Endodermal cell (in vitro differentiated cells): ENCODE measurements at regions not wholly inside any gene's neighbourhood (a gene's known extent, or its start where the extent isn't known, plus 50 kb on each side); places are given as distances from the start of the nearest gene placed in this dataset.

Source experiments
- DNase-seq: peaks from one replicate; pipeline ENCODE4 v3.0.0-alpha.2; 2017
- H3K27ac ChIP-seq: 2 replicates; pipeline ENCODE4 v1.5.1; 2013; ENCODE audit warnings: mild to moderate bottlenecking, low read depth, low read length, moderate library complexity
- H3K27me3 ChIP-seq: 2 replicates; pipeline ENCODE4 v1.6.1; 2013; ENCODE audit warnings: mild to moderate bottlenecking, low read length, moderate library complexity; ENCODE audit not compliant: insufficient read depth, control insufficient read depth, poor library complexity, severe bottlenecking
- H3K36me3 ChIP-seq: 2 replicates; pipeline ENCODE4 v1.7.0; 2013; ENCODE audit warnings: mild to moderate bottlenecking, low read length, moderate library complexity; ENCODE audit not compliant: control insufficient read depth, insufficient read depth
- H3K4me1 ChIP-seq: one replicate; pipeline ENCODE4 v1.7.0; 2013; ENCODE audit warnings: low read length; ENCODE audit not compliant: control insufficient read depth, insufficient read depth
- H3K4me3 ChIP-seq: 2 replicates; pipeline ENCODE4 v1.5.1; 2013; ENCODE audit warnings: mild to moderate bottlenecking, low read length, moderate library complexity
- H3K9ac ChIP-seq: 2 replicates; pipeline ENCODE4 v1.6.1; 2013; ENCODE audit warnings: mild to moderate bottlenecking, low read length, moderate library complexity; ENCODE audit not compliant: poor library complexity, severe bottlenecking; ENCODE audit errors: extremely low read depth
- H3K9me3 ChIP-seq: 2 replicates; pipeline ENCODE4 v1.6.1; 2013; ENCODE audit warnings: mild to moderate bottlenecking, low read length, moderate library complexity; ENCODE audit not compliant: control insufficient read depth
- H3K27ac Mint-ChIP-seq: 2 replicates; pipeline ENCODE4 v1.8.0; 2020; ENCODE audit warnings: mixed read lengths
- H3K27me3 Mint-ChIP-seq: 2 replicates; pipeline ENCODE4 v1.8.0; 2021; ENCODE audit warnings: mild to moderate bottlenecking, mixed read lengths; ENCODE audit not compliant: insufficient read depth
- H3K36me3 Mint-ChIP-seq: 2 replicates; pipeline ENCODE4 v1.8.0; 2020; ENCODE audit warnings: low read depth, mixed read lengths
- H3K4me1 Mint-ChIP-seq: 2 replicates; pipeline ENCODE4 v1.8.0; 2020; ENCODE audit warnings: mixed read lengths
- H3K4me3 Mint-ChIP-seq: 2 replicates; pipeline ENCODE4 v1.8.0; 2020; ENCODE audit warnings: mild to moderate bottlenecking, moderate library complexity, mixed read lengths
- H3K9me3 Mint-ChIP-seq: 2 replicates; pipeline ENCODE4 v1.8.0; 2020; ENCODE audit warnings: mild to moderate bottlenecking, mixed read lengths
- WGBS, 2 experiments: methylation state at CpG; one replicate each; pipeline versions ENCODE4 v1.1.5 to v1.1.7; 2013; ENCODE audit warnings: missing lambda C conversion rate in 2 of 2, mixed read lengths in 1 of 2; ENCODE audit not compliant: insufficient coverage in 1 of 2, insufficient read length in 1 of 2; 5-methylcytosine and 5-hydroxymethylcytosine counted together
- TF ChIP-seq, protein P1 (sequence below): fragments of 200-600 bp; sonication (generic); conservative IDR thresholded peaks from 2 replicates; pipeline ENCODE4 v1.5.0; 2021; ENCODE audit warnings: antibody characterized with exemption, mild to moderate bottlenecking

DNA sequence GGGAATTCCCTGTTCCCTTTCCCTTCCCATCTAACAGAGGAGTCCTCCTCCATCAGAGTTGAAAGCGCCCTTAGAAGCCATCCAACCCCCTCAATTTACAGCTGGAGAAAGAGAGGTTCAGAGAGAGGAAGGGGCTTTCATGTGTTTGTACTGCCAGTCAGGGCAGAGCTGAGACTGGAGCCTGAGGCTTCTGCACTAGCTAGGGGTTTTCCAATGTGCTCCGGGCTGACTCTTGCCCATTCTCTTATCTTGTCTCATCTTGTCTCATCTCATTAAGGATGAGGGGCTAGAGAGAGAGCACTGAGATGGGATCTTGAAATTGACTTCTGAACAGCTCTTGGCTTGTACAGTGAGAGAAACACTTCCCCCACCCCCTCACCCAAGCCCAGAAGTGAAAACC lies 67.4 kb upstream of the SHB start:
- Mint-ChIP-seq H3K4me1 (peaks cover 18% of the 10 kb centered on the region), H3K9me3 (no peaks in the 10 kb centered on the region), H3K27me3 (peaks cover 44% of the 10 kb centered on the region), H3K4me3 (no peak overlapping the region), H3K27ac (no peak overlapping the region), H3K36me3 (no peaks in the 10 kb centered on the region)
- Histone ChIP-seq H3K9ac (no peak overlapping the region), H3K9me3 (no peaks in the 10 kb centered on the region), H3K4me3 (no peak overlapping the region), H3K27me3 (peaks cover 7% of the 10 kb centered on the region), H3K27ac (no peak overlapping the region), H3K36me3 (no peaks in the 10 kb centered on the region), H3K4me1 (peaks cover 6% of the 10 kb centered on the region)
- WGBS, 2 experiments, result 100% methylated on average over 1 to 2 of the region's 2 CpGs
- no peak for DNase-seq
- TF ChIP-seq, protein P1, sequence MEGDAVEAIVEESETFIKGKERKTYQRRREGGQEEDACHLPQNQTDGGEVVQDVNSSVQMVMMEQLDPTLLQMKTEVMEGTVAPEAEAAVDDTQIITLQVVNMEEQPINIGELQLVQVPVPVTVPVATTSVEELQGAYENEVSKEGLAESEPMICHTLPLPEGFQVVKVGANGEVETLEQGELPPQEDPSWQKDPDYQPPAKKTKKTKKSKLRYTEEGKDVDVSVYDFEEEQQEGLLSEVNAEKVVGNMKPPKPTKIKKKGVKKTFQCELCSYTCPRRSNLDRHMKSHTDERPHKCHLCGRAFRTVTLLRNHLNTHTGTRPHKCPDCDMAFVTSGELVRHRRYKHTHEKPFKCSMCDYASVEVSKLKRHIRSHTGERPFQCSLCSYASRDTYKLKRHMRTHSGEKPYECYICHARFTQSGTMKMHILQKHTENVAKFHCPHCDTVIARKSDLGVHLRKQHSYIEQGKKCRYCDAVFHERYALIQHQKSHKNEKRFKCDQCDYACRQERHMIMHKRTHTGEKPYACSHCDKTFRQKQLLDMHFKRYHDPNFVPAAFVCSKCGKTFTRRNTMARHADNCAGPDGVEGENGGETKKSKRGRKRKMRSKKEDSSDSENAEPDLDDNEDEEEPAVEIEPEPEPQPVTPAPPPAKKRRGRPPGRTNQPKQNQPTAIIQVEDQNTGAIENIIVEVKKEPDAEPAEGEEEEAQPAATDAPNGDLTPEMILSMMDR, result no peak

DNA sequence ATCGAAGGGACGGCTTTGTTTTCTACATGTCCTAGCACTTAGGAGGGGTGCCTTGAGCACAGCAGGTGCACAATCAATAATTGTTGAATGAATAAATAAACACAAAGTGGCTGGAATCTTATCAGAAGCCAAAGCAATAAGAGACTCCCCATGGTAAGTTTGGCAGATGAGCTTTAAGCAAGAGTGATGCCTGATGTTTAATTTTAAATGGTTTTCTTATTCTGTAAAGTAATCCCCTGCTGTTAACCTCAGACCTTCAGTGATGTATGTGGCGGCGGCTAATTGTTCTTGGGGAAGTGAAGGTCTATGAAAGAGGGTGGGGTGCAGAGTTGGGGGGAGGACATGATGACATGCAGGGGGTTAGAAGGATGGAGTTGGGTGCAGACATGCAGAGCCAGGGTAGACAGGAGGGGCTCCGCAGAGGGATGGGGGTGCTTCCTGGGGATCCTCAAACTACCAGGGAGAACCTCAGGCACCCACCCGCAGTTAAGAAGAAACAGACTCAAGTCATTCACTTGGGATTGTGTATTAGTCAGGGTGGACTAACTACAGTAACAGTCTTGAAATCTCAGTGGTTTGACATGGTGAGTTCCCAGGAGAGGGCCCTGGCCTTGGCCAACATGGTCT lies 65.7 kb upstream of the SHB start:
- no peak overlapping the region for H3K27ac ChIP-seq

DNA sequence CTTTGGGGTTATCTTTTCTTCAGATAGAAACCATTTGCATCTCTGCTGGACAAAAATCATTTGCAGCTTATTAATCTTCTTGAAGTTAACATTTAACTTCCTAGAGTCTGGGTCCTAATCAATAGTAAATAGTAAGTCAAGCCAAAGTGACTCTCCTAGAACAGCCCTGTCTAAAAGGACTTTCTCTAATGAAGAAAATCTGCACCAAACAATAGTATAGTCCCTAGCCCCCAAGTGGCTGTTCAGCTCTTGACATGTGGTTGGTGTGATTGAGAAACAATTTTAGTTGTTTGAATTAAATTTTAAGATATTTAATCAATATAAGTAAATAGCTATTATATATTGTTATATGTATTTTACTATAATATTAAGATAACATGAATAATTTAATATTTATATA lies 64.6 kb upstream of the SHB start:
- H3K9me3 Mint-ChIP-seq, result no peaks in the 10 kb centered on the region
- H3K27me3 Mint-ChIP-seq, result peaks cover 26% of the 10 kb centered on the region
- Histone ChIP-seq H3K9me3 (no peaks in the 10 kb centered on the region), H3K4me3 (no peak overlapping the region), H3K27ac (no peak overlapping the region), H3K4me1 (peaks cover 2% of the 10 kb centered on the region), H3K36me3 (no peaks in the 10 kb centered on the region), H3K9ac (no peak overlapping the region), H3K27me3 (no peaks in the 10 kb centered on the region)
- no peak overlapping the region for H3K4me3 Mint-ChIP-seq
- no peaks in the 10 kb centered on the region for H3K36me3 Mint-ChIP-seq
- TF ChIP-seq, protein P1, result peak; percentile 59
- no peak for DNase-seq
- H3K4me1 Mint-ChIP-seq, result peaks cover 12% of the 10 kb centered on the region
- no peak overlapping the region for H3K27ac Mint-ChIP-seq

More for the DNA sequence above, 65.7 kb upstream of the SHB start:
- H3K9me3 Mint-ChIP-seq, result no peaks in the 10 kb centered on the region
- Histone ChIP-seq H3K9ac (no peak overlapping the region), H3K4me3 (no peak overlapping the region), H3K4me1 (peaks cover 2% of the 10 kb centered on the region), H3K27me3 (no peaks in the 10 kb centered on the region), H3K36me3 (no peaks in the 10 kb centered on the region), H3K9me3 (no peaks in the 10 kb centered on the region)
- H3K27ac Mint-ChIP-seq, result no peak overlapping the region
- DNase-seq, result no peak
- WGBS, 2 experiments, result 84 to 94% methylated on average over 4 to 6 of the region's 6 CpGs
- TF ChIP-seq, protein P1, result no peak
- no peaks in the 10 kb centered on the region for H3K36me3 Mint-ChIP-seq
- peaks cover 12% of the 10 kb centered on the region for H3K4me1 Mint-ChIP-seq
- H3K27me3 Mint-ChIP-seq, result peaks cover 28% of the 10 kb centered on the region
- H3K4me3 Mint-ChIP-seq, result no peak overlapping the region
